ENCODE measurements at regions not wholly inside any gene's neighbourhood (a gene's known extent, or its start where the extent isn't known, plus 50 kb on each side); places are given as distances from the start of the nearest gene placed in this dataset.

GRCh38 chr5:133898440-133898839, 70.0 kb downstream of the C5orf15 start:
- TF ChIP-seq CTCF (IDR thresholded peaks at IDR 0.05) (no peak), POLR2A (IDR thresholded peaks at IDR 0.05) (no peak)

All from adrenal gland (tissue), 5 donors.